GM12878 (cell line): ENCODE measurements at regions not wholly inside any gene's neighbourhood (a gene's known extent, or its start where the extent isn't known, plus 50 kb on each side); places are given as distances from the start of the nearest gene placed in this dataset.

Experiments
- ATAC-seq: fragments of 200-7000 bp; cut with Tn5 transposase; 3 replicates; pipeline ENCODE4 v1.9.1; 2020; ENCODE audit warnings: mild to moderate bottlenecking, moderate library complexity
- BruUV-seq: library from RNA; stranded (reverse); fragments of 400-500 nt; replicated peaks from 2 replicates; lab custom pipeline; 2021; lab: Mats Ljungman, UMichigan
- CTCF ChIA-PET: fragments of 300-600 bp; sonication (Branson Sonifier 250); formaldehyde crosslinking; extraction: SDS; loops from one replicate; lab custom pipeline; 2021; ENCODE audit warnings: inconsistent platforms; lab: Yijun Ruan, JAX
- POLR2A ChIA-PET: fragments of 350-600 bp; formaldehyde crosslinking; extraction: SDS; loops from one replicate; lab custom pipeline; 2021; ENCODE audit warnings: inconsistent platforms; lab: Charles Lee
- RAD21 ChIA-PET: fragments of 300-600 bp; sonication (Branson Sonifier 250); formaldehyde crosslinking; loops from one replicate; lab custom pipeline; 2023; ENCODE audit warnings: antibody characterized with exemption; ENCODE audit not compliant: unreplicated experiment; lab: Charles Lee
- SMC1A ChIA-PET: fragments of 300-600 bp; sonication (Branson Sonifier 250); formaldehyde crosslinking; loops from one replicate; lab custom pipeline; 2023; ENCODE audit not compliant: unreplicated experiment, uncharacterized antibody; lab: Charles Lee
- DNase-seq: peaks from one replicate; pipeline ENCODE4 v3.0.0-alpha.2; 2011; ENCODE audit warnings: low read depth, low spot score
- FAIRE-seq: peaks from 3 replicates; lab custom pipeline; 2011; peaks lifted over from hg19 to GRCh38; lab: Jason Lieb, UNC
- H2AFZ ChIP-seq: 2 replicates; pipeline ENCODE4 v1.6.0; 2011; ENCODE audit warnings: low read depth, low read length, control low read depth; ENCODE audit not compliant: control insufficient read depth
- H3K27ac ChIP-seq: 2 replicates; pipeline ENCODE4 v1.5.1; 2011; ENCODE audit warnings: control low read depth; ENCODE audit not compliant: control insufficient read depth, insufficient read depth
- H3K27me3 ChIP-seq, 2 experiments: replicated peaks in 1 of 2; 2 replicates each; pipeline versions ENCODE4 v1.6.0 to v1.6.1; 2011; ENCODE audit warnings: low read length in 1 of 2; ENCODE audit not compliant: control insufficient read depth in 2 of 2, insufficient read depth in 2 of 2
- H3K36me3 ChIP-seq, 2 experiments: 2 replicates each; pipeline ENCODE4 v1.5.1; 2011; ENCODE audit warnings: low read length in 1 of 2; ENCODE audit not compliant: control insufficient read depth in 2 of 2, insufficient read depth in 2 of 2
- H3K4me1 ChIP-seq: 2 replicates; pipeline ENCODE4 v1.6.1; 2011; ENCODE audit warnings: mild to moderate bottlenecking, low read length, moderate library complexity, mixed read lengths; ENCODE audit not compliant: control insufficient read depth, insufficient read depth
- H3K4me2 ChIP-seq: 2 replicates; pipeline ENCODE4 v1.6.0; 2011; ENCODE audit warnings: control low read depth; ENCODE audit not compliant: control insufficient read depth, insufficient read depth
- H3K4me3 ChIP-seq: fragments of 200-600 bp; sonication (generic); 2 replicates; pipeline ENCODE4 v1.5.1; 2016
- H3K79me2 ChIP-seq: 2 replicates; pipeline ENCODE4 v1.6.0; 2011; ENCODE audit warnings: low read length; ENCODE audit not compliant: control insufficient read depth, insufficient read depth
- H3K9ac ChIP-seq: 2 replicates; pipeline ENCODE4 v1.8.0; 2011; ENCODE audit warnings: low read length, control low read depth, mixed read lengths; ENCODE audit not compliant: control insufficient read depth, insufficient read depth
- H3K9me3 ChIP-seq: replicated peaks from 3 replicates; pipeline ENCODE4 v1.5.1; 2011; ENCODE audit warnings: mild to moderate bottlenecking, low read length; ENCODE audit not compliant: control insufficient read depth, insufficient read depth
- H4K20me1 ChIP-seq: 2 replicates; pipeline ENCODE4 v1.6.0; 2011; ENCODE audit not compliant: control insufficient read depth, insufficient read depth
- EED ChIP-seq: sonication (generic); IDR thresholded peaks from 2 replicates; pipeline ENCODE4 v1.6.1; 2016; ENCODE audit warnings: antibody characterized with exemption, low read depth
- FOXK2 ChIP-seq: fragments of 450-650 bp; IDR thresholded peaks from 2 replicates; pipeline ENCODE4 v1.6.1; 2017; ENCODE audit warnings: mild to moderate bottlenecking, moderate library complexity
- HDAC2 ChIP-seq: fragments of 200-600 bp; sonication (generic); IDR thresholded peaks from 2 replicates; pipeline ENCODE4 v1.6.1; 2017
- KAT2A ChIP-seq: conservative IDR thresholded peaks from 2 replicates; pipeline ENCODE4 v1.6.1; 2011; ENCODE audit warnings: low read depth, low read length; ENCODE audit not compliant: control insufficient read depth
- MXI1 ChIP-seq: fragments of 150-350 bp; IDR thresholded peaks from 2 replicates; pipeline ENCODE4 v1.6.1; 2011; ENCODE audit warnings: low read depth, mild to moderate bottlenecking, inconsistent platforms, low read length, improper control_type of control experiment
- PML ChIP-seq: IDR thresholded peaks from 2 replicates; pipeline ENCODE4 v1.6.1; 2012; ENCODE audit warnings: low read length, inconsistent platforms
- SPI1 ChIP-seq: IDR thresholded peaks from 2 replicates; pipeline ENCODE4 v1.6.1; 2011; ENCODE audit warnings: low read depth, mild to moderate bottlenecking, low read length, moderate library complexity, borderline replicate concordance; ENCODE audit not compliant: insufficient read depth
- SUZ12 ChIP-seq: fragments of 200-600 bp; sonication (generic); IDR thresholded peaks from one replicate; pipeline ENCODE4 v1.6.1; 2018; ENCODE audit warnings: antibody characterized with exemption, mild to moderate bottlenecking; ENCODE audit not compliant: unreplicated experiment
- WGBS: methylation state at CpG from one replicate; pipeline ENCODE4 v1.1.6; 2016; ENCODE audit warnings: low lambda C conversion rate; ENCODE audit not compliant: insufficient replicate concordance, insufficient coverage; ENCODE audit errors: missing lambda C conversion rate; 5-methylcytosine and 5-hydroxymethylcytosine counted together
- in situ Hi-C: fragments of 300-500 bp; cut with MboI; formaldehyde crosslinking; loops from 9 replicates; pipeline ENCODE4 v1.14.3; 2018; ENCODE audit warnings: mixed read lengths
- intact Hi-C: fragments of 100-400 bp; cut with micrococcal nuclease; formaldehyde crosslinking; loops from one replicate; pipeline ENCODE4 v1.14.2; 2022; ENCODE audit not compliant: unreplicated experiment

DNA sequence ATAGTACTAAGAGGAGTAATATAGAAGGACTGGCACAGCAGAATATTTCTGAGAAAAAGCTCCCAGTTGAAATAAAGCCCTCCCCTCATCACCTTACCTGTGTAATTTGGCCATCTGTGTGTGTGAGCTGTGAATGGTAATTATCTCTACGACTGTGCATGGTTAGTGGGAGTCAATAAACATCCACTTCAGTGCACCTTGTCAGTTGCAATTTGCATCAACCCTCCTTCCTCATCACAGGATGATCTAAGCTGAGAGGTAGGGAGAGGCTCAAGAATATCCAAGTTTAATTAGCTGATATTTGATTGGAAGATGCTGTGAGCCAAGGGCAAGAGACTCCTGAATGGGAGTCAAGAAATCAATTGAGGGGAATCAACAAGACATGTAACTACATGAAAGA is 694.9 kb upstream of the KLHL29 start:
- ChIA-PET RAD21 (no interaction called here), SMC1A (no interaction called here), CTCF (no interaction called here), POLR2A (no interaction called here)
- TF ChIP-seq FOXK2 (no peak), SUZ12 (no peak), PML (no peak), EED (no peak)
- 0% methylated on average over 1 of the region's 1 CpG for WGBS
- H4K20me1 ChIP-seq = no peaks in the 10 kb centered on the region
- no peak for FAIRE-seq
- no peak for DNase-seq
- no TSS peak for BruUV-seq
- no peak for ATAC-seq
- H3K36me3 ChIP-seq = no peaks in the 10 kb centered on the region
- no peak overlapping the region for H3K9ac ChIP-seq
- no peak overlapping the region for H2AFZ ChIP-seq
- no peaks in the 10 kb centered on the region for H3K79me2 ChIP-seq
- no peaks in the 10 kb centered on the region for H3K9me3 ChIP-seq
- in situ Hi-C loops = no loop called here
- H3K27ac ChIP-seq = no peak overlapping the region
- intact Hi-C loops = no loop called here
- H3K27me3 ChIP-seq = no peaks in the 10 kb centered on the region
- no peak overlapping the region for H3K4me2 ChIP-seq
- H3K4me1 ChIP-seq = no peaks in the 10 kb centered on the region
- H3K4me3 ChIP-seq = no peak overlapping the region

DNA sequence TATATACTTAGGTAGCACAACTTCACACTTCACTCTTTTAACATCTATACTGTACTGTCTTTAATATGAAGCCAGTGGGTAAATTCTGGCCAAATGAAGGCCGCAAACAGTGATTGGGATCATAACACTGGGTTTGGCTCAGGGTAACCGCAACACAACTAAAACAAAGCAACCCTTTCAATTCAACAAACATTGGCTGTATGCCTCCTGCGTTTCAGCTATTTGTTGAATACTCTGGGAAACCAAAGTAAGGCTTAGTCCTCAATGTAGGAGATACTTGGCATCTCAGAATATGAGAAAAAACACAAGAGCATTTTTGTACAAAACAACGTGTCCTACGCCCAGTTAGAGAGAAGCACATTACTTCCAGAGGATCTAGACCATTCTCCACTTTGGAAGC is 693.3 kb upstream of the KLHL29 start:
- H3K9ac ChIP-seq = no peak overlapping the region
- no peaks in the 10 kb centered on the region for H3K4me1 ChIP-seq
- FAIRE-seq (no peak), ATAC-seq (no peak), DNase-seq (no peak)
- ChIA-PET POLR2A (no interaction called here), RAD21 (no interaction called here), CTCF (no interaction called here), SMC1A (no interaction called here)
- no peaks in the 10 kb centered on the region for H3K9me3 ChIP-seq
- no peaks in the 10 kb centered on the region for H3K36me3 ChIP-seq
- in situ Hi-C loops (no loop called here), intact Hi-C loops (no loop called here)
- WGBS = 14% methylated on average over 5 of the region's 5 CpGs
- no peak overlapping the region for H3K4me3 ChIP-seq
- H3K79me2 ChIP-seq = no peaks in the 10 kb centered on the region
- no peak overlapping the region for H2AFZ ChIP-seq
- H3K4me2 ChIP-seq = no peak overlapping the region
- H4K20me1 ChIP-seq = no peaks in the 10 kb centered on the region
- TF ChIP-seq HDAC2 (no peak), MXI1 (no peak), SPI1 (no peak), KAT2A (no peak)
- H3K27me3 ChIP-seq = no peaks in the 10 kb centered on the region
- H3K27ac ChIP-seq = no peak overlapping the region
- no TSS peak for BruUV-seq
